IMR-90 (cell line): ENCODE measurements at regions not wholly inside any gene's neighbourhood (a gene's known extent, or its start where the extent isn't known, plus 50 kb on each side); places are given as distances from the start of the nearest gene placed in this dataset.

ENCODE experiments used
- ATAC-seq: fragments of 200-7000 bp; cut with Tn5 transposase; 2 replicates; pipeline ENCODE4 v1.9.1; 2020; ENCODE audit warnings: low read depth, mild to moderate bottlenecking, moderate library complexity
- BruUV-seq: library from RNA; stranded (reverse); fragments of 400-500 nt; replicated peaks from 2 replicates; lab custom pipeline; 2021; lab: Mats Ljungman, UMichigan
- CTCF ChIA-PET: fragments of 300-600 bp; formaldehyde crosslinking; extraction: SDS; loops from one replicate; lab custom pipeline; 2021; ENCODE audit warnings: antibody characterized with exemption; lab: Yijun Ruan, JAX
- POLR2A ChIA-PET: fragments of 300-600 bp; sonication (Branson Sonifier 250); formaldehyde crosslinking; loops from one replicate; lab custom pipeline; 2022; ENCODE audit warnings: antibody characterized with exemption; ENCODE audit not compliant: unreplicated experiment; lab: Charles Lee
- DNase-seq: peaks from one replicate; pipeline ENCODE4 v3.0.0; 2013
- H2AFZ ChIP-seq: replicated peaks from 2 replicates; pipeline ENCODE3; 2013; ENCODE audit warnings: low read length, mild to moderate bottlenecking; ENCODE audit not compliant: poor library complexity
- H2AK5ac ChIP-seq: 2 replicates; pipeline ENCODE4 v1.6.1; 2013; ENCODE audit warnings: low read depth, low read length, inconsistent platforms
- H2AK9ac ChIP-seq: replicated peaks from 2 replicates; pipeline ENCODE3; 2013; ENCODE audit warnings: mild to moderate bottlenecking, low read depth, low read length, moderate library complexity; ENCODE audit not compliant: poor library complexity
- H2BK120ac ChIP-seq: 2 replicates; pipeline ENCODE4 v1.6.1; 2013; ENCODE audit warnings: low read depth, low read length, inconsistent platforms
- H2BK15ac ChIP-seq: 3 replicates; pipeline ENCODE4 v1.6.1; 2013; ENCODE audit warnings: low read depth, low read length, inconsistent platforms
- H2BK20ac ChIP-seq: 2 replicates; pipeline ENCODE4 v1.6.1; 2013; ENCODE audit warnings: low read depth, mild to moderate bottlenecking, inconsistent platforms, low read length, moderate library complexity
- H2BK5ac ChIP-seq: 2 replicates; pipeline ENCODE4 v1.6.1; 2013; ENCODE audit warnings: mild to moderate bottlenecking, low read depth, low read length, inconsistent platforms; ENCODE audit not compliant: poor library complexity, severe bottlenecking
- H3K14ac ChIP-seq: replicated peaks from 2 replicates; pipeline ENCODE4 v1.6.1; 2013; ENCODE audit warnings: low read depth, low read length, inconsistent platforms
- H3K18ac ChIP-seq: 2 replicates; pipeline ENCODE4 v1.6.1; 2013; ENCODE audit warnings: low read depth, low read length, control low read depth
- H3K23ac ChIP-seq: 2 replicates; pipeline ENCODE4 v1.6.1; 2013; ENCODE audit warnings: low read depth, low read length, inconsistent platforms
- H3K27ac ChIP-seq: 2 replicates; pipeline ENCODE4 v1.5.1; 2013; ENCODE audit warnings: mild to moderate bottlenecking, control low read depth, low read length; ENCODE audit not compliant: insufficient read depth
- H3K27me3 ChIP-seq: 2 replicates; pipeline ENCODE4 v1.6.1; 2013; ENCODE audit warnings: low read length; ENCODE audit not compliant: control insufficient read depth, insufficient read depth
- H3K36me3 ChIP-seq: 2 replicates; pipeline ENCODE4 v1.6.1; 2013; ENCODE audit warnings: low read length, mixed read lengths; ENCODE audit not compliant: control insufficient read depth, insufficient read depth
- H3K4ac ChIP-seq: 2 replicates; pipeline ENCODE4 v1.6.1; 2013; ENCODE audit warnings: low read depth, low read length, inconsistent platforms
- H3K4me1 ChIP-seq: 2 replicates; pipeline ENCODE4 v1.6.1; 2013; ENCODE audit warnings: low read length, mixed read lengths; ENCODE audit not compliant: control insufficient read depth, insufficient read depth
- H3K4me2 ChIP-seq: 2 replicates; pipeline ENCODE4 v1.6.1; 2013; ENCODE audit warnings: low read depth, mild to moderate bottlenecking, control low read depth, low read length, moderate library complexity
- H3K4me3 ChIP-seq: 2 replicates; pipeline ENCODE4 v1.5.1; 2013; ENCODE audit warnings: low read depth, mild to moderate bottlenecking, control low read depth, low read length, moderate library complexity; ENCODE audit not compliant: insufficient read depth
- H3K56ac ChIP-seq: 2 replicates; pipeline ENCODE4 v1.6.1; 2013; ENCODE audit warnings: low read length, inconsistent platforms; ENCODE audit not compliant: insufficient read depth; ENCODE audit errors: extremely low read depth
- H3K79me1 ChIP-seq, 2 experiments: 2 replicates each; pipeline ENCODE4 v1.6.1; 2013; ENCODE audit warnings: low read length in 2 of 2, inconsistent platforms in 1 of 2, low read depth in 1 of 2
- H3K9ac ChIP-seq: 2 replicates; pipeline ENCODE4 v1.6.1; 2013; ENCODE audit warnings: low read depth, low read length, control low read depth
- H3K9me1 ChIP-seq: 2 replicates; pipeline ENCODE4 v1.6.1; 2013; ENCODE audit warnings: low read length, inconsistent platforms; ENCODE audit not compliant: insufficient read depth
- H3K9me3 ChIP-seq: 2 replicates; pipeline ENCODE4 v1.6.1; 2013; ENCODE audit warnings: low read length; ENCODE audit not compliant: control insufficient read depth, insufficient read depth
- H4K20me1 ChIP-seq: 2 replicates; pipeline ENCODE4 v1.6.1; 2013; ENCODE audit warnings: low read length, inconsistent platforms; ENCODE audit not compliant: insufficient read depth
- H4K5ac ChIP-seq: 2 replicates; pipeline ENCODE4 v1.6.1; 2013; ENCODE audit warnings: mild to moderate bottlenecking, low read depth, low read length, control low read depth
- H4K8ac ChIP-seq, 2 experiments: 2 replicates each; pipeline ENCODE4 v1.6.1; 2013; ENCODE audit warnings: low read depth in 2 of 2, low read length in 2 of 2, control low read depth in 1 of 2, inconsistent platforms in 1 of 2
- H4K91ac ChIP-seq: 2 replicates; pipeline ENCODE4 v1.6.1; 2013; ENCODE audit warnings: low read depth, low read length, inconsistent platforms; ENCODE audit not compliant: insufficient read depth
- CHD1 ChIP-seq: IDR thresholded peaks from 2 replicates; pipeline ENCODE4 v1.6.1; 2012; ENCODE audit warnings: low read depth, low read length, improper control_type of control experiment
- ELK1 ChIP-seq: fragments of 150-350 bp; IDR thresholded peaks from 2 replicates; pipeline ENCODE4 v1.6.1; 2016; ENCODE audit warnings: low read depth, mild to moderate bottlenecking, low read length, moderate library complexity, borderline replicate concordance
- NFE2L2 ChIP-seq: fragments of 150-350 bp; IDR thresholded peaks from 2 replicates; pipeline ENCODE4 v1.6.1; 2016; ENCODE audit warnings: low read depth, mild to moderate bottlenecking, low read length
- POLR2A ChIP-seq: IDR thresholded peaks from 2 replicates; pipeline ENCODE4 v1.6.1; 2012; ENCODE audit warnings: mild to moderate bottlenecking, low read depth, low read length
- RAD21 ChIP-seq: IDR thresholded peaks from 2 replicates; pipeline ENCODE4 v1.6.1; 2012; ENCODE audit warnings: low read length, improper control_type of control experiment
- SMC3 ChIP-seq: fragments of 150-350 bp; IDR thresholded peaks from 2 replicates; pipeline ENCODE4 v1.6.1; 2016; ENCODE audit warnings: low read depth, mild to moderate bottlenecking, antibody characterized with exemption, low read length, moderate library complexity
- WGBS, 2 experiments: methylation state at CpG; one replicate each; pipeline versions ENCODE4 v1.1.5 to v1.1.7; 2013; ENCODE audit warnings: missing lambda C conversion rate in 2 of 2; ENCODE audit not compliant: insufficient read length in 1 of 2; ENCODE audit errors: extremely low coverage in 2 of 2; 5-methylcytosine and 5-hydroxymethylcytosine counted together
- dilution Hi-C: fragments of 300-500 bp; cut with HindIII; formaldehyde crosslinking; loops from one replicate; pipeline ENCODE4 v1.14.3; 2018; ENCODE audit warnings: low sequenced_read_pairs; ENCODE audit not compliant: unreplicated experiment
- in situ Hi-C: fragments of 300-500 bp; cut with MboI; formaldehyde crosslinking; loops from 3 replicates; pipeline ENCODE4 v1.14.3; 2019; ENCODE audit warnings: low sequenced_read_pairs, inconsistent platforms, mixed read lengths
- intact Hi-C: fragments of 100-400 bp; cut with micrococcal nuclease; formaldehyde crosslinking; loops from 2 replicates; pipeline ENCODE4 v1.10.0; 2022

GRCh38 chr10:23912884-23913404, 296.0 kb upstream of the KIAA1217 start:
- no TSS peak for BruUV-seq
- no peak overlapping the region for H3K4me2 ChIP-seq
- WGBS, 2 experiments = 33% methylated on average over 1 of the region's 6 CpGs; no CpG with 5 or more reads in 1 of the 2 experiments
- ChIA-PET POLR2A (no interaction called here), CTCF (no interaction called here)
- no peak overlapping the region for H2AK5ac ChIP-seq
- H3K9me1 ChIP-seq = no peaks in the 10 kb centered on the region
- no peak overlapping the region for H3K4ac ChIP-seq
- H4K5ac ChIP-seq = no peak overlapping the region
- DNase-seq = no peak
- H3K36me3 ChIP-seq = no peaks in the 10 kb centered on the region
- no peak for ATAC-seq
- H2BK5ac ChIP-seq = no peak overlapping the region
- no peak overlapping the region for H2BK15ac ChIP-seq
- H3K27me3 ChIP-seq = no peaks in the 10 kb centered on the region
- H4K8ac ChIP-seq = no peak overlapping the region
- TF ChIP-seq SMC3 = no peak
- no peak for TF ChIP-seq ELK1
- TF ChIP-seq POLR2A = no peak
- TF ChIP-seq NFE2L2 = no peak
- no peak for TF ChIP-seq CHD1
- TF ChIP-seq RAD21 = no peak
- no peak overlapping the region for H3K9ac ChIP-seq
- no peak overlapping the region for H2AK9ac ChIP-seq
- no peak overlapping the region for H3K23ac ChIP-seq
- in situ Hi-C loops (no loop called here), intact Hi-C loops (no loop called here), dilution Hi-C loops (no loop called here)
- H3K9me3 ChIP-seq = peaks cover 26% of the 10 kb centered on the region
- H4K91ac ChIP-seq = no peak overlapping the region
- H3K4me3 ChIP-seq = no peak overlapping the region
- H2BK20ac ChIP-seq = no peak overlapping the region
- no peak overlapping the region for H3K27ac ChIP-seq
- no peak overlapping the region for H2AFZ ChIP-seq
- H3K4me1 ChIP-seq = no peaks in the 10 kb centered on the region
- no peak overlapping the region for H3K56ac ChIP-seq
- H2BK120ac ChIP-seq = no peak overlapping the region
- no peaks in the 10 kb centered on the region for H3K79me1 ChIP-seq
- H4K20me1 ChIP-seq = no peaks in the 10 kb centered on the region
- no peak overlapping the region for H3K18ac ChIP-seq
- no peak overlapping the region for H3K14ac ChIP-seq
